Activated T-helper 1 cell treated with anti-CD3 and anti-CD28 coated beads, Interleukin-12 subunit alpha, Interleukin-12 subunit beta, Interleukin-2, Interleukin-4 antibody, amounts not matched to agents 30 ng/mL and 10 ng/mL and 1 ng/mL, durations not matched to agents 14 hours and 24 hours and 36 hours (primary cell): ENCODE measurements at regions not wholly inside any gene's neighbourhood (a gene's known extent, or its start where the extent isn't known, plus 50 kb on each side); places are given as distances from the start of the nearest gene placed in this dataset.

Source experiments
- DNase-seq: peaks from one replicate; pipeline ENCODE4 v3.0.0; 2021; ENCODE audit warnings: low spot score
- H3K27ac Mint-ChIP-seq: one replicate; pipeline ENCODE4 v1.8.0; 2021; ENCODE audit warnings: mild to moderate bottlenecking, mixed read lengths
- H3K27me3 Mint-ChIP-seq: one replicate; pipeline ENCODE4 v1.8.0; 2022; ENCODE audit warnings: mild to moderate bottlenecking, moderate library complexity, mixed read lengths; ENCODE audit not compliant: insufficient read depth
- H3K36me3 Mint-ChIP-seq: one replicate; pipeline ENCODE4 v1.8.0; 2021; ENCODE audit warnings: low read depth, mixed read lengths
- H3K4me1 Mint-ChIP-seq: one replicate; pipeline ENCODE4 v1.8.0; 2021; ENCODE audit warnings: low read depth, mixed read lengths
- H3K4me3 Mint-ChIP-seq: one replicate; pipeline ENCODE4 v1.8.0; 2021; ENCODE audit warnings: mild to moderate bottlenecking, moderate library complexity, mixed read lengths
- H3K9me3 Mint-ChIP-seq: one replicate; pipeline ENCODE4 v1.8.0; 2021; ENCODE audit warnings: mixed read lengths
- intact Hi-C: fragments of 100-400 bp; cut with micrococcal nuclease; formaldehyde crosslinking; loops from one replicate; pipeline ENCODE4 v1.15.1; 2024

DNA sequence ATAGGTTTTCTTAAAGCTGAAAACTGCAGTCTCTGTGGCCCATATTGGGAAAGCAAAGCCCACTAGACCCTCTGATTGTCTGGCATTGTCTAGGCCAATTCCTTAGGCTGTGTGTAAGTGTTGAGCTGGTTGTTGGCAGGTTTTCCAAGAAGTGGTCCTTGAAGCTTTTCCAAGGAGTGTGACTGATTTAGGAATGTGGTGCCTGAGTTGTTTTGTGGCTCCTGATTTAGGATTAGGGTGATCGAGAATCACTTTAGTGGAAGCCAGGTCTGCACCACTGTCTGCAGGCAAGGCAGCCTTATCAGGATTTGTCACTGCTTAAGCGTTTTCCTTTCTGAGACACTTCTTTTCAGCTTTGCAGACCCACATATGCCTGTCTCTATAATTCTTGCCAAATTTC lies 339.0 kb upstream of the DDX53 start:
- no peak for DNase-seq
- Mint-ChIP-seq H3K27me3 (no peaks in the 10 kb centered on the region), H3K36me3 (no peaks in the 10 kb centered on the region), H3K9me3 (no peaks in the 10 kb centered on the region), H3K27ac (no peak overlapping the region), H3K4me1 (no peaks in the 10 kb centered on the region), H3K4me3 (no peak overlapping the region)
- intact Hi-C loops: no loop called here

DNA sequence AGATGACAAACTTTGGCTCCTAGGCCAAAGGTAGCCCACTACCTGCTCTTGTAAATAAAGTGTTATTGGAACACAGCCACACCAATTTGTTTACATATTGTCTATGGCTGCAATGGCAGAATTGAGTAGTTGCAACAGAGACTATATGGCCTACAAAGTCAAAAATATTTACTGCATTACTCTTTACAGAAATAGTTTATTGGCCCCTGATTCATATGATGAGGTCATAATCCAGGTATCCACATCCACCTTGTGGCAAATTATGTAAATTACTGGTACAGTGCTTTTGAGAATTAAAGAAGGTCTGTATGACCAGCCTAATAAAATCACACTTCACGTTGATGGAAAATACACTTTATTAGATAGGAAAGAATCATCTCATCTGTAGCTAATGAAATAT lies 337.0 kb upstream of the DDX53 start:
- H3K36me3 Mint-ChIP-seq: no peaks in the 10 kb centered on the region
- intact Hi-C loops: no loop called here
- no peak overlapping the region for H3K4me3 Mint-ChIP-seq
- H3K4me1 Mint-ChIP-seq: no peaks in the 10 kb centered on the region
- H3K27ac Mint-ChIP-seq: no peak overlapping the region
- DNase-seq: no peak
- H3K27me3 Mint-ChIP-seq: no peaks in the 10 kb centered on the region
- no peaks in the 10 kb centered on the region for H3K9me3 Mint-ChIP-seq

DNA sequence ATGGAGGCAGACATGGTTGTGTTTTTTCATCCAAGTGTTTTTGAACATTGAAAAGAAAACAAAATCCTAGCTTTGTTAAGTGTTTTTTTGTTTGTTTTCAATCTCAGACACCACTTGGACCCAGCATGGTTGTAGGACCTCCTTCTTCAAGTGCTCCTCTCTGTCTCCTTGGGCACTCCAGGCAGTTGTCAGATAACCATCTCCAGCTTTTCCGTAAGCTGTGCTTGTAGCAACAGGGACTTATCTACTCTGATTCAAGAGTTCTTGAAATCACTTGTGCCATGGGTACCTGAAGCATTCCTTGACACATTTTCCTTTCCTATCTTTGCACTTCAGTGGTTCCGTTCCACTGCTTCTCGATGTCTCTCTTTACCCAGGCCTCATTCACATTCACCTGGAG lies 334.9 kb upstream of the DDX53 start:
- Mint-ChIP-seq H3K27me3 (no peaks in the 10 kb centered on the region), H3K9me3 (no peaks in the 10 kb centered on the region), H3K4me1 (no peaks in the 10 kb centered on the region), H3K4me3 (no peak overlapping the region), H3K36me3 (no peaks in the 10 kb centered on the region), H3K27ac (no peak overlapping the region)
- intact Hi-C loops: no loop called here
- no peak for DNase-seq

DNA sequence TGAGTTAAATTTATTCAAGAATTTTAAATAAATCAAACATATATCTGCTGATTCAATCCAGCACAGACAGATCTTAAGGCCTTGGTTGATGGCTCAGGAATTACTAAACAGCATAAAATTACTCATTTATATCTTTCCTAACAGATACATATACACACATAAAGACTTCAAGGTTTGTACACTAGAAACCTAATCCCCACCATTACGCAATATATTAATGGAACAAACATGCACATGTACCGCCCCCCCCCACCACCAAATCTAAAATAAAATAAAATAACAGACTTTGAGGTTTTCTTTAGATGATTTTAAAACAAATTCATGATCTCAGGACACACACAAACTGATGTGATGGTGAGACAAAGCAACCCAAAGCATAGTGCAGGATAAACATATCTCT lies 333.9 kb upstream of the DDX53 start:
- Mint-ChIP-seq H3K4me3 (no peak overlapping the region), H3K36me3 (no peaks in the 10 kb centered on the region), H3K27me3 (no peaks in the 10 kb centered on the region), H3K9me3 (no peaks in the 10 kb centered on the region), H3K4me1 (no peaks in the 10 kb centered on the region), H3K27ac (no peak overlapping the region)
- intact Hi-C loops: no loop called here
- DNase-seq: no peak

DNA sequence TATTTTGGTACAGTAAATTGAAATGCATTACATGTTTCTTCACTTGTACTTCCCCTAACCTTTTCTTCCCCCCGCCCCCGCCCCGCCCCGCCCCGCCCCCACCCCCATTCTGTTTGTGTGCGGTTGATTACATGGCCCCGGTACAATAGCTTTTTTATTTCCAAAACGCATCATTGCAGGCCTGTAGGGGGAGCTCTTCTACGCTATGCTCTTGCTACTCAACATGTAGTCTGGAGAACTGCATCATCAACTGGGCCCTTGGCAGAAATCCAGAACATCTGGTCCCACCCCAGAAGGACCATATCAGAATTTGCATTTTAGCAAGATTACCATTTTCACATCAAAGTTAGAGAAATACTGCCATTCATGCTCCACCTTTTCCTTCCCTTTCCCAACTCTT lies 333.3 kb upstream of the DDX53 start:
- Mint-ChIP-seq H3K4me1 (no peaks in the 10 kb centered on the region), H3K9me3 (no peaks in the 10 kb centered on the region), H3K27ac (no peak overlapping the region), H3K36me3 (no peaks in the 10 kb centered on the region), H3K4me3 (no peak overlapping the region), H3K27me3 (no peaks in the 10 kb centered on the region)
- DNase-seq: no peak
- intact Hi-C loops: no loop called here

DNA sequence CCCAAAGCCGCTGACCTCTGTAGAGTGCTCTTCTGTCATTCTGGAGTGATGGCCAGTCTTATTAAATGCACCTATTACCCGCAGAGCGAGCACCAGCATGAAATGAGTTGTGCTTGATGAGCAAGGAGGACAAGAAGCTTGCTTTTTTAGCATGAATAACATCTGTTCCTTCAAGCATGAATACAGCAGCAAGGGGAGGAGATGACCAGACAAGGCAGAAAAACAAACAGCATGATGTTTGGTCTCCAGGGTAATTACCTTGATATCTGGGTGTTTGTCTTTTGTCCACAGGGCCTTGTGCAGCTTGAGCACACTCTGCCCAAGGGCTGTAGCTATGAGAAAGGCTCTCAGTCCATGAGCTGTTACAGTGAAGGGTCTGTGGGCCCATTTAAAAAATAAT lies 324.8 kb upstream of the DDX53 start:
- no peak for DNase-seq
- Mint-ChIP-seq H3K9me3 (peaks cover 5% of the 10 kb centered on the region), H3K4me3 (no peak overlapping the region), H3K27me3 (no peaks in the 10 kb centered on the region), H3K4me1 (no peaks in the 10 kb centered on the region), H3K36me3 (no peaks in the 10 kb centered on the region), H3K27ac (no peak overlapping the region)
- intact Hi-C loops: no loop called here

DNA sequence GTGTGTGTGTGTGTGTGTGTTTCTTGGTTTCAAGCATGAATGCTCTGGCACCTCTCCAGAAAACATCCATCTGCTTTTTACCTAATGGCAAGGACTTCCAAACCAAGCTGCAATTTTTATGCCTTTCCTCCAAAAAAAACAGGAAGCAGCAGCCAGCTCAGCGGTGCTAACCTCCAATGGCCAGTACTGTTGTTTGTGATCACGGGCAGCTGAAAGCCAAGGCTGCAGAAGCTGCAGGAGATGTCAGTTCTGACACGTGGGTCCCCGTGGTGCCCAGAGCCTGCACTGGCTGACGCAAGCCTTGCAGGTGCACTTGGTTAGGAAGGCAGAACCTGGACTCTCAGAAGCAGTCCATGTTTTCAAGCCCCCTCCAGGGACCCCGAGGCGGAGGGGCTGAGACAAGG lies 313.6 kb upstream of the DDX53 start:
- H3K4me1 Mint-ChIP-seq: no peaks in the 10 kb centered on the region

DNA sequence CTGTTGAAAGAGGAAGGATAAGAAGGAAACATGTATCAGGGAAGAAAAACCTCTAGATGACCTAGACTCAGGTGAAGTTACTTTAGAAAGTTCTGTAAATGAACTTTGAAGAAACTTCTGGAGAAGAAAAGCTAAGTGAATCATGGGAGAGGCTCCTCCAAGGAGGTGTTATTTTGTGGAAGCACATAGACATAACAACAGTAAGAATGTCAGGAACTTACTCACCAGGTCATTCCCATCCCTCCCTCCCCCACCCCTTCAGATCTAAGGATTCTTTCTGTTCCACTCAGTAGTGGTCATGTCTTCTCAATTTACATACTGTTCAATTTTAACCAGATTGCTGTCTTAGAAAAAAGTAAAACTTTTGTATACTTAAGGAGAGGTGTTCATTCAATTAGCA lies 310.5 kb upstream of the DDX53 start:
- Mint-ChIP-seq H3K27me3 (no peaks in the 10 kb centered on the region), H3K4me1 (no peaks in the 10 kb centered on the region), H3K4me3 (no peak overlapping the region), H3K36me3 (no peaks in the 10 kb centered on the region), H3K9me3 (no peaks in the 10 kb centered on the region), H3K27ac (no peak overlapping the region)
- DNase-seq: no peak
- intact Hi-C loops: no loop called here

More for the DNA sequence above, 313.6 kb upstream of the DDX53 start:
- Mint-ChIP-seq H3K27me3 (no peaks in the 10 kb centered on the region), H3K27ac (no peak overlapping the region), H3K9me3 (no peaks in the 10 kb centered on the region), H3K36me3 (no peaks in the 10 kb centered on the region), H3K4me3 (no peak overlapping the region)
- no peak for DNase-seq
- intact Hi-C loops: no loop called here

DNA sequence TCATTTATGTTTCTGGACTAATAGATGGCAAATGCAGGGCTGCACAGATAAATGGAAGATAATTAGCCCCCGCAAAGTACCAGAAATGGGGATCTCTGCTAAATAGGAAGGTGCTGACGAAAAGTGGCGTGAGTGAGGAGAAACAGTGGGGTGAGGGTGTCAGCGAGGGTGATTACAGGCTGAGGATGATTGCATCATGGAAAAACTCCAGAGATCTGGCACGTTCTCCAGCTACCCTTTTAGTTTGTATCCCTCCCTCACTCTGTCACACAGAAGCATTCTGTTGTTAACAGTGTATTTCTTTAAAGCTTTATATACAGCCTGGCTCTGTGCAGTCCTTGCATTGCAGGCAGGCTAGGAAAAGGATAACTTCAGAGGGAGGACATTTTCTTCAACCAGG lies 309.6 kb upstream of the DDX53 start:
- intact Hi-C loops: no loop called here
- Mint-ChIP-seq H3K4me3 (no peak overlapping the region), H3K36me3 (no peaks in the 10 kb centered on the region), H3K9me3 (no peaks in the 10 kb centered on the region), H3K27ac (no peak overlapping the region), H3K27me3 (no peaks in the 10 kb centered on the region), H3K4me1 (no peaks in the 10 kb centered on the region)
- DNase-seq: no peak

DNA sequence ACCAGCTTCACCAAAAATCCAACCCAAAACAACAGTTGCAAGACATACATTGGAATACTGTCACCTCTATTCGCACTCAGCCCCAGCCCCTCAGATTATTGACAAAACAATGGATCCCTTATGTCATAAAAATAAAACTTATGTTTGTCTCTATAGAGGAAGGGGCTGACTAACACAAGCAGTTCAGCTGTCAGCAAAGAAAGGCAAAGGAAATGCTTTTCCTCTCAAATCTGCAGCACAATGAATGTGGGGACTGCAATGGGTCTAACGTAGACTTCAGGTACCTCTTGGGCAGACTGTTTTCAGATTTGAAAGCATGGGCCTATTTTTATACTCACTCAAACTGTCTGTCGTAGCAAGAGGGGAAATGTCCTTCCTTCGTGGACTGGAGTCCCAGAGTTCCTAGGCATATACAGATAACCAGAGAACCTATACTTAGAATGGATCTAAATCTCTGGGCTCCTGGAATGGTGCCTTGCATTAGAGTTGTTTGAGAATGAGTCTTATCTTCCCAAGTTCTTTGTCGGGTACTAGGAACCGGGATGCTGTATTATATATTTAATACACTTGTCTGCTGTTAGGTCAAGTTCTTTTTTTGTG lies 307.7 kb upstream of the DDX53 start:
- intact Hi-C loops: no loop called here
- no peaks in the 10 kb centered on the region for H3K4me1 Mint-ChIP-seq
- H3K9me3 Mint-ChIP-seq: no peaks in the 10 kb centered on the region
- DNase-seq: no peak
- H3K36me3 Mint-ChIP-seq: no peaks in the 10 kb centered on the region
- H3K27me3 Mint-ChIP-seq: no peaks in the 10 kb centered on the region
- no peak overlapping the region for H3K4me3 Mint-ChIP-seq
- no peak overlapping the region for H3K27ac Mint-ChIP-seq

DNA sequence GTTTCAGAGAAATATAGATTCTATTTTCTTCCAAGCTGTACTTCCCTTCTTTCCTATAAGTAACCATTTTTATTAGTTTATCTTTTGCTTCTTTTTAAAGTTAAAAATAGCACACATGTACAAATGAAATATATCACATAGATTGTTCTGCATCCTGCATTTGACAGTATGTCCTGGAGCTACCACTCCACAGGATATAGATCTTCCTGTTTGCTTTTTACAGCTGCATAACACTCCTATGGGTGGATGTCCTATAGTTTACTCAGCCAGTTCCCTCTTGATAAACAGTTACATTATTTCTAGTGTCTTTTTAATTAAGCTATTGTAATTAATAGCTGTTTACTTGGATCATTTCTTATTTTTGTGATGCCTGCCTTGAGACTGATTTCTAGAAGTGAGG lies 301.6 kb upstream of the DDX53 start:
- H3K36me3 Mint-ChIP-seq: no peaks in the 10 kb centered on the region
- H3K9me3 Mint-ChIP-seq: no peaks in the 10 kb centered on the region
- H3K4me1 Mint-ChIP-seq: no peaks in the 10 kb centered on the region
- intact Hi-C loops: no loop called here
- DNase-seq: no peak
- no peak overlapping the region for H3K4me3 Mint-ChIP-seq
- H3K27ac Mint-ChIP-seq: no peak overlapping the region
- no peaks in the 10 kb centered on the region for H3K27me3 Mint-ChIP-seq

DNA sequence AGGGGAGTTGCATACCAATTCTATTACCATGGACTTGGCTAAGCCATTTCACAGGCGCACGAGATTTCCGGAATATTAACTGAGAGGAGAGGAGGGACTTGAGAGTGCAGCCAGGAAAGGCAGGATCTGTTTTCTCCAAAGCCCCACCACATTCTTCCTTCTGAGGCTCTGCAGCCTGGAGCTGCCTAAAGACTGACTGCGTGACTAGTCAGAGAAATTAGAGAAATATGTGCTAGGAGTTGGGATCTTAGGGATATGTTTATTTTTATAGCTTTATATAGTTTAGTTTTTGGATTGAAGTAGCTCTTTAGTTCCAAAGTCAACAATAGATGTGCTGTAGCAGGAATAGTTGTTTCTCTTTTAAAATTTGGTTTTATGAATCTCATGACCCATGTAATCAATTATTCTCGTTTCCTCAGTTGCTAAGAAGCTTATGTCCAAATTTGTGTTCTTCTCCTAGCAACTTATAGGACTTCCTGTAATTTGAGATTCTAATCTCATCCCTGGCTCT lies 300.1 kb upstream of the DDX53 start:
- no peaks in the 10 kb centered on the region for H3K36me3 Mint-ChIP-seq
- no peak overlapping the region for H3K27ac Mint-ChIP-seq

DNA sequence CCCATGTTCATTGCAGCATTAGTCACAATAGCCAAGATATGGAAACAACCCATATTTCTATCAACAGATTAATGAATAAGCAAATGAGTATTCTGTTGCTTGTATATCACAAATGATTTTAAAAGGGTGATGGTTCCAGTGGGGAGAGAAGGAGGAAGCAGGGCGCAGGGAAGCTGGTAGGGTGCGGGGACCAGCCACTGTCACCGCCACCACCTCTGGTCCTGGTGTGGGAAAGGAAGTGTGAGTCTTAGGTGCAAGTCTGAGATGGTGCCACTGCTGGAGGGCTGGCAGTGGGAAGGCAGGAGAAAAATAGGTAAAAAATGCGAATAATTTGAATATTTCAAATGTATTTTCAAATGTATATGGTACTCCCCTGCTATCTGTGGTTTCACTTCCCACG lies 286.8 kb upstream of the DDX53 start:
- no peak overlapping the region for H3K27ac Mint-ChIP-seq
- no peaks in the 10 kb centered on the region for H3K27me3 Mint-ChIP-seq
- H3K9me3 Mint-ChIP-seq: no peaks in the 10 kb centered on the region
- intact Hi-C loops: no loop called here
- H3K4me1 Mint-ChIP-seq: no peaks in the 10 kb centered on the region
- no peak overlapping the region for H3K4me3 Mint-ChIP-seq
- no peaks in the 10 kb centered on the region for H3K36me3 Mint-ChIP-seq
- DNase-seq: no peak

More for the DNA sequence above, 300.1 kb upstream of the DDX53 start:
- DNase-seq: no peak
- Mint-ChIP-seq H3K4me1 (no peaks in the 10 kb centered on the region), H3K4me3 (no peak overlapping the region), H3K9me3 (peaks cover 2% of the 10 kb centered on the region), H3K27me3 (no peaks in the 10 kb centered on the region)
- intact Hi-C loops: no loop called here

DNA sequence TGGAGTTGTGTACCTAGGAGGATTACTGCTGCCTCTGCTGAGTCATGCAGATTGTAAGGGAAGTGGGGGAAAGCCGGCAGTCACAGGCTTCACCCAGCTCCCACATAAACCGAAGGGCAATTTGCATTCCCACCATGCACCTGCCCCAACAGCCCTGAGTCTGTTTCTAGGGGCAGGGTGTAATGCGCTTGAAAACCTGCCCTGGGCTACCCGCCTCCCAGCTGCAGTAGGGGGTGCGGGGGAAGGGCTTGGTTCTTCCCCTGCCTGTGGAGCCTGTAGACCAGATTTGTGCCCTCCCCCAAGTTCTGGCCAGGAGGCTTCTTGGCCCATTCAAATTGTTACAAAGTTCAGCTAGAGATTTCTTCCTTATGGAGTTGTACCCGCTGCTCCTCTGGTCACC lies 269.2 kb upstream of the DDX53 start:
- H3K36me3 Mint-ChIP-seq: no peaks in the 10 kb centered on the region
- intact Hi-C loops: no loop called here
- no peaks in the 10 kb centered on the region for H3K27me3 Mint-ChIP-seq
- no peak for DNase-seq
- no peaks in the 10 kb centered on the region for H3K9me3 Mint-ChIP-seq
- H3K4me3 Mint-ChIP-seq: no peak overlapping the region
- H3K4me1 Mint-ChIP-seq: no peaks in the 10 kb centered on the region
- no peak overlapping the region for H3K27ac Mint-ChIP-seq
